Neural cell (in vitro differentiated cells): ENCODE measurements at regions not wholly inside any gene's neighbourhood (a gene's known extent, or its start where the extent isn't known, plus 50 kb on each side); places are given as distances from the start of the nearest gene placed in this dataset.

Experiments used
- H2AFZ ChIP-seq: fragments of 200-600, 300-800 bp; sonication (generic), shearing (Covaris generic); 2 replicates; pipeline ENCODE4 v1.6.0; 2014; ENCODE audit warnings: low read depth, mild to moderate bottlenecking, antibody characterized with exemption, low read length, moderate library complexity
- H3F3A ChIP-seq: fragments of 200-600 bp; shearing (Covaris generic); 2 replicates; pipeline ENCODE4 v1.6.1; 2016; ENCODE audit warnings: mild to moderate bottlenecking, moderate library complexity, mixed read lengths, antibody characterized with exemption, low read length; ENCODE audit not compliant: insufficient read depth, poor library complexity, severe bottlenecking
- H3K27ac ChIP-seq: fragments of 200-600, 300-800 bp; sonication (generic), shearing (Covaris generic); 2 replicates; pipeline ENCODE4 v1.5.1; 2014; ENCODE audit warnings: mild to moderate bottlenecking, low read length, moderate library complexity
- H3K27me3 ChIP-seq: fragments of 300-800, 200-600 bp; sonication (generic), shearing (Covaris generic); 2 replicates; pipeline ENCODE4 v1.6.0; 2014; ENCODE audit warnings: mild to moderate bottlenecking, low read depth, low read length, moderate library complexity; ENCODE audit not compliant: insufficient read depth
- H3K36me3 ChIP-seq: fragments of 300-800, 200-600 bp; sonication (generic), shearing (Covaris generic); 2 replicates; pipeline ENCODE4 v1.5.1; 2014; ENCODE audit warnings: mild to moderate bottlenecking, antibody characterized with exemption, low read length, moderate library complexity; ENCODE audit not compliant: insufficient read depth
- H3K4me2 ChIP-seq: fragments of 300-800, 200-600 bp; sonication (generic), shearing (Covaris generic); 2 replicates; pipeline ENCODE4 v1.6.0; 2014; ENCODE audit warnings: mild to moderate bottlenecking, low read length
- H3K4me3 ChIP-seq: fragments of 300-800, 200-600 bp; sonication (generic), shearing (Covaris generic); 2 replicates; pipeline ENCODE4 v1.5.1; 2014; ENCODE audit warnings: mild to moderate bottlenecking, low read length, moderate library complexity
- H3K79me2 ChIP-seq: fragments of 200-600 bp; shearing (Covaris generic); replicated peaks from 2 replicates; pipeline ENCODE4 v1.6.0; 2014; ENCODE audit warnings: mild to moderate bottlenecking, low read length, moderate library complexity; ENCODE audit not compliant: insufficient read depth
- H3K9ac ChIP-seq: fragments of 300-800, 200-600 bp; sonication (generic), shearing (Covaris generic); 2 replicates; pipeline ENCODE4 v1.6.1; 2016; ENCODE audit warnings: mild to moderate bottlenecking, low read length, mixed read lengths
- H3K9me2 ChIP-seq: fragments of 200-600 bp; shearing (Covaris generic); 2 replicates; pipeline ENCODE4 v1.6.1; 2016; ENCODE audit warnings: mild to moderate bottlenecking, low read length, mixed read lengths; ENCODE audit not compliant: insufficient read depth
- H3K9me3 ChIP-seq: fragments of 200-600, 300-800 bp; sonication (generic), shearing (Covaris generic); 2 replicates; pipeline ENCODE4 v1.6.1; 2016; ENCODE audit warnings: mild to moderate bottlenecking, mixed run types, low read length, moderate library complexity, mixed read lengths
- H4K20me1 ChIP-seq: fragments of 200-600 bp; shearing (Covaris generic); 2 replicates; pipeline ENCODE4 v1.6.1; 2016; ENCODE audit warnings: mild to moderate bottlenecking, mixed run types; ENCODE audit not compliant: insufficient read depth
- CTCF ChIP-seq: fragments of 450-650 bp; IDR thresholded peaks from 2 replicates; pipeline ENCODE4 v1.5.1; 2014; ENCODE audit warnings: antibody characterized with exemption, mild to moderate bottlenecking, moderate library complexity; ENCODE audit not compliant: poor library complexity, severe bottlenecking
- EP300 ChIP-seq: fragments of 450-650 bp; conservative IDR thresholded peaks from 2 replicates; pipeline ENCODE4 v1.6.1; 2014; ENCODE audit warnings: antibody characterized with exemption, mild to moderate bottlenecking, moderate library complexity; ENCODE audit not compliant: poor library complexity, severe bottlenecking
- EZH2 ChIP-seq: fragments of 200-600, 300-800 bp; shearing (Covaris generic), sonication (generic); IDR thresholded peaks from 2 replicates; pipeline ENCODE4 v1.6.1; 2014; ENCODE audit warnings: antibody characterized with exemption, low read length, borderline replicate concordance, mild to moderate bottlenecking; ENCODE audit not compliant: insufficient read depth, poor library complexity, severe bottlenecking
- MXI1 ChIP-seq: fragments of 450-650 bp; conservative IDR thresholded peaks from 2 replicates; pipeline ENCODE4 v1.6.1; 2014; ENCODE audit warnings: antibody characterized with exemption, mild to moderate bottlenecking; ENCODE audit not compliant: poor library complexity, severe bottlenecking
- POLR2AphosphoS5 ChIP-seq: IDR thresholded peaks from 2 replicates; pipeline ENCODE4 v1.6.1; 2012
- RAD21 ChIP-seq: fragments of 450-650 bp; conservative IDR thresholded peaks from 2 replicates; pipeline ENCODE4 v1.6.1; 2014; ENCODE audit warnings: antibody characterized with exemption, mild to moderate bottlenecking, moderate library complexity
- REST ChIP-seq: IDR thresholded peaks from 2 replicates; pipeline ENCODE4 v1.6.1; 2012; ENCODE audit warnings: borderline replicate concordance
- SMC3 ChIP-seq: fragments of 450-650 bp; conservative IDR thresholded peaks from 2 replicates; pipeline ENCODE4 v1.6.1; 2014; ENCODE audit warnings: antibody characterized with exemption, mild to moderate bottlenecking, moderate library complexity; ENCODE audit not compliant: poor library complexity
- TAF1 ChIP-seq: IDR thresholded peaks from 2 replicates; pipeline ENCODE4 v1.6.1; 2012; ENCODE audit warnings: low read depth

DNA sequence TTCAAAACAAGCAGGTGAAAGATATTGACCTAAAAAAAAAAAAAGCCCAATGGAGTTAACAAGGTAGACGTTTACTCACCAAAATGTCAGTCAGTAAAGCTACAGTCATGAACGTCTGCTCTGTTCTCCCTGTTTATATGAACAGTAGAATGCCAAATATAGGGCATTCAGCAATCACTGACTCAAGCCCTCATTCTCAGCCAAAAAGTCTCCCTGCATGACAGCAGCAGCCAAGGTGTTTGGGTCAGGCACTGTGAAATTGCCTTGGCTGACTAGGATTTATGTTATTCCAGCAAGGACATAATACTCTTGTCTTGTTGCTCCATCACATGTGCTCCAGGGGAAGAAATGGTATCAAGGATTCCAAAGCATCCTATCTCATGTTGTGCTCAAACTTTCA lies 194.7 kb upstream of the RSPO3 start:
- no peaks in the 10 kb centered on the region for H3F3A ChIP-seq
- no peak overlapping the region for H3K4me3 ChIP-seq
- H3K9me3 ChIP-seq, result no peaks in the 10 kb centered on the region
- no peaks in the 10 kb centered on the region for H3K27me3 ChIP-seq
- H3K79me2 ChIP-seq, result no peaks in the 10 kb centered on the region
- no peak overlapping the region for H2AFZ ChIP-seq
- no peak for TF ChIP-seq CTCF
- no peak for TF ChIP-seq REST
- TF ChIP-seq SMC3, result no peak
- TF ChIP-seq RAD21, result no peak
- TF ChIP-seq EP300, result no peak
- no peak for TF ChIP-seq TAF1
- no peak for TF ChIP-seq MXI1
- TF ChIP-seq POLR2AphosphoS5, result no peak
- TF ChIP-seq EZH2, result no peak
- H4K20me1 ChIP-seq, result no peaks in the 10 kb centered on the region
- no peaks in the 10 kb centered on the region for H3K36me3 ChIP-seq
- H3K4me2 ChIP-seq, result no peak overlapping the region
- H3K27ac ChIP-seq, result no peak overlapping the region
- H3K9ac ChIP-seq, result no peak overlapping the region
- H3K9me2 ChIP-seq, result no peaks in the 10 kb centered on the region

DNA sequence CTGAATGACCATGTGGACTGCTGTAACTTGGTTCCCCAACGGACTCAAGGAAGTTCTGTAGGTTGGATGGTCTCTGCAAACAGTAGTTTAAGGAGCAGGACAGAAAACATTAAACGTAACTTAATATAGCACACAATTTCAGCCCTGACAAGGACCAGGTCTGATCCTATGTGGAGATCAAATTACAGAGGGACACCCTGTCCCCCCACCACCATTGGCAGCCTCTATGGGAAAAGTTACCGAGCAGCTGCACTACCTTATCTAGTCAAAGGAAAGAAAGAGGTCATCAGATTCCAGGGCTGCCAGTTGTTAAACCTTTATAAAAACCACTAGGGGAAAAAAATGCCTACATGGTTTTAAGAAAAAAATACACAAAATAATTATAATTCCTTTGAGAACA lies 191.5 kb upstream of the RSPO3 start:
- H3K9me2 ChIP-seq, result no peaks in the 10 kb centered on the region
- H3K36me3 ChIP-seq, result no peaks in the 10 kb centered on the region
- H3K4me3 ChIP-seq, result no peak overlapping the region
- H3K9ac ChIP-seq, result no peak overlapping the region
- no peak overlapping the region for H2AFZ ChIP-seq
- H3K27ac ChIP-seq, result no peak overlapping the region
- no peaks in the 10 kb centered on the region for H3K27me3 ChIP-seq
- H3K79me2 ChIP-seq, result no peaks in the 10 kb centered on the region
- no peaks in the 10 kb centered on the region for H4K20me1 ChIP-seq
- no peak overlapping the region for H3K4me2 ChIP-seq
- no peak for TF ChIP-seq CTCF
- TF ChIP-seq EP300, result no peak
- TF ChIP-seq EZH2, result no peak
- TF ChIP-seq TAF1, result no peak
- no peak for TF ChIP-seq REST
- no peak for TF ChIP-seq MXI1
- no peak for TF ChIP-seq SMC3
- TF ChIP-seq RAD21, result no peak
- no peaks in the 10 kb centered on the region for H3K9me3 ChIP-seq
- H3F3A ChIP-seq, result no peaks in the 10 kb centered on the region
